Neural progenitor cell (in vitro differentiated cells): ENCODE measurements at regions not wholly inside any gene's neighbourhood (a gene's known extent, or its start where the extent isn't known, plus 50 kb on each side); places are given as distances from the start of the nearest gene placed in this dataset.

Source experiments
- EZH2 ChIP-seq: fragments of 200-600 bp; sonication (generic); IDR thresholded peaks from 2 replicates; pipeline ENCODE4 v1.6.1; 2017; ENCODE audit warnings: antibody characterized with exemption, mild to moderate bottlenecking, moderate library complexity
- TF ChIP-seq, protein P1 (sequence below): fragments of 200-600 bp; sonication (generic); IDR thresholded peaks from 2 replicates; pipeline ENCODE4 v1.5.1; 2017; ENCODE audit warnings: antibody characterized with exemption, mild to moderate bottlenecking

GRCh38 chr1:79585801-79586200 is 579.3 kb upstream of the ADGRL4 start:
- TF ChIP-seq, protein P1, sequence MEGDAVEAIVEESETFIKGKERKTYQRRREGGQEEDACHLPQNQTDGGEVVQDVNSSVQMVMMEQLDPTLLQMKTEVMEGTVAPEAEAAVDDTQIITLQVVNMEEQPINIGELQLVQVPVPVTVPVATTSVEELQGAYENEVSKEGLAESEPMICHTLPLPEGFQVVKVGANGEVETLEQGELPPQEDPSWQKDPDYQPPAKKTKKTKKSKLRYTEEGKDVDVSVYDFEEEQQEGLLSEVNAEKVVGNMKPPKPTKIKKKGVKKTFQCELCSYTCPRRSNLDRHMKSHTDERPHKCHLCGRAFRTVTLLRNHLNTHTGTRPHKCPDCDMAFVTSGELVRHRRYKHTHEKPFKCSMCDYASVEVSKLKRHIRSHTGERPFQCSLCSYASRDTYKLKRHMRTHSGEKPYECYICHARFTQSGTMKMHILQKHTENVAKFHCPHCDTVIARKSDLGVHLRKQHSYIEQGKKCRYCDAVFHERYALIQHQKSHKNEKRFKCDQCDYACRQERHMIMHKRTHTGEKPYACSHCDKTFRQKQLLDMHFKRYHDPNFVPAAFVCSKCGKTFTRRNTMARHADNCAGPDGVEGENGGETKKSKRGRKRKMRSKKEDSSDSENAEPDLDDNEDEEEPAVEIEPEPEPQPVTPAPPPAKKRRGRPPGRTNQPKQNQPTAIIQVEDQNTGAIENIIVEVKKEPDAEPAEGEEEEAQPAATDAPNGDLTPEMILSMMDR: no peak
- TF ChIP-seq EZH2: no peak
